Uterus (tissue), 3 donors: ENCODE measurements at regions not wholly inside any gene's neighbourhood (a gene's known extent, or its start where the extent isn't known, plus 50 kb on each side); places are given as distances from the start of the nearest gene placed in this dataset.
A peak's percentile ranks its signal among the peaks of the same experiment; 100 is the strongest.

ENCODE experiments used
- DNase-seq, 2 donors: peaks; one replicate each; pipeline ENCODE4 v3.0.0-alpha.2; 2019 to 2020
- H3K27ac ChIP-seq, 2 donors: fragments of 200-600 bp; sonication (generic); 1 replicate in 1 of 2; 2 replicates in 1 of 2; pipeline ENCODE4 v1.5.1; 2016 to 2018
- H3K27me3 ChIP-seq, 2 donors: fragments of 200-600 bp; sonication (generic); one replicate each; pipeline ENCODE4 v1.5.1; 2018 to 2019; ENCODE audit warnings: control low read depth in 1 of 2
- H3K36me3 ChIP-seq, 2 donors: fragments of 200-600 bp; sonication (generic); one replicate each; pipeline ENCODE4 v1.5.1; 2019; ENCODE audit warnings: control low read depth in 1 of 2
- H3K4me1 ChIP-seq, 2 donors: fragments of 200-600 bp; sonication (generic); one replicate each; pipeline ENCODE4 v1.5.1; 2018 to 2019; ENCODE audit warnings: control low read depth in 1 of 2
- H3K4me3 ChIP-seq, 2 donors: fragments of 200-600 bp; sonication (generic); 1 replicate in 1 of 2; 2 replicates in 1 of 2; pipeline ENCODE4 v1.5.1; 2018 to 2019; ENCODE audit warnings: mild to moderate bottlenecking in 1 of 2
- H3K9me3 ChIP-seq, 2 donors: fragments of 200-600 bp; sonication (generic); one replicate each; pipeline ENCODE4 v1.5.1; 2019; ENCODE audit warnings: control low read depth in 1 of 2
- CTCF ChIP-seq, 4 experiments: fragments of 200-600 bp in 2 of 4; fragments of 450-650 bp in 2 of 4; sonication (generic) in 2 of 4; IDR thresholded peaks; one replicate each; pipeline ENCODE4 v1.5.1; 2016 to 2019; ENCODE audit warnings: antibody characterized with exemption in 4 of 4, mild to moderate bottlenecking in 2 of 4, moderate library complexity in 1 of 4
- POLR2A ChIP-seq, 2 donors: fragments of 450-650 bp; IDR thresholded peaks; one replicate each; pipeline ENCODE4 v1.6.1; 2016; ENCODE audit warnings: antibody characterized with exemption in 2 of 2, mild to moderate bottlenecking in 1 of 2, moderate library complexity in 1 of 2
- intact Hi-C: fragments of 100-400 bp; cut with DNase I; formaldehyde crosslinking; loops from one replicate; pipeline ENCODE4 v1.15.1; 2023; ENCODE audit warnings: low total_unique reads
- donor health status: DM: yes; HTN: yes; CAD: no.

DNA sequence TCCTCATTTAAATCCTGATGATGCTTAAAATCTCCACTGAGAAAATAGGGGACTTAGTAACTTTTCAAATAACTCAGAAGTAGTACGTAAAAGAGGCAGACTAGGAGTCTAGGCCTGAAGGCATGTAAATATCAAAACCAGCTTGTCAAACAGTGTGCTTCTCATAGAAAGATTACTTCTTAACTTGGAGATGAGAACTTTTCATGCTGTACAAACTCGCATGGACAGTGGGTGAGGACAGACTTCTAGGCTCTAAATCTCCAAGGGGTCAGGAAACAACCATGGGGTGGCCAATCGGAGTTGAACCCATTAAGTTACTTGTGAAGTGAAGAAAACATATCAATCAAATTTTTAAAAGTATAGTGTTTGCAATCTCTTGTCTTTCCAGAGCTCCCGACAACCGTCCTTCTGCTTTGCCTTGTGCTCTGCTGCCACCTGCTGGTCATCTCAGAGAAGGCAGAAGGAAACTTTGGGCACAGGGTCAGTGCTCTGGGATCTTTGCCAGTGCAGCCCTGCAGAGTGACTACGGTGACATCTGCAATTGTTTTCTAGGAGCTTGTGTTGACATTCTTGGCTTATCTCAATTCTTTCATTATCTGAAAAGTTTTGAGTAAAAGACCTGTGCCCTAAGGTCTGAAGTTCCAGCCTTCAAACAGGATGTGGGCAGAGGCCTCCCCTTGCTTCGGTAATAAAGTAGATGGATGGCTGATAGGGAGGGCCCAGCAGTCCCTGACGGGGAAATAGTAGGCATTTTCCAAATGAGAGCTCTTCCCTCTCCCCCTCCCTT, 105.1 kb upstream of the PDE4B start:
- no peaks in the 10 kb centered on the region for H3K4me1 ChIP-seq
- H3K4me3 ChIP-seq = no peak overlapping the region
- H3K27ac ChIP-seq = peak overlapping the region; percentile 35 to 41
- H3K36me3 ChIP-seq = no peaks in the 10 kb centered on the region
- no peaks in the 10 kb centered on the region for H3K9me3 ChIP-seq
- intact Hi-C loops = no loop called here
- H3K27me3 ChIP-seq = no peaks in the 10 kb centered on the region
- DNase-seq = peak; percentile 84 to 85
- TF ChIP-seq POLR2A (IDR thresholded peaks at IDR 0.05) (no peak), CTCF (IDR thresholded peaks at IDR 0.05) (peak; percentile 92 to 94 (median 94))

DNA sequence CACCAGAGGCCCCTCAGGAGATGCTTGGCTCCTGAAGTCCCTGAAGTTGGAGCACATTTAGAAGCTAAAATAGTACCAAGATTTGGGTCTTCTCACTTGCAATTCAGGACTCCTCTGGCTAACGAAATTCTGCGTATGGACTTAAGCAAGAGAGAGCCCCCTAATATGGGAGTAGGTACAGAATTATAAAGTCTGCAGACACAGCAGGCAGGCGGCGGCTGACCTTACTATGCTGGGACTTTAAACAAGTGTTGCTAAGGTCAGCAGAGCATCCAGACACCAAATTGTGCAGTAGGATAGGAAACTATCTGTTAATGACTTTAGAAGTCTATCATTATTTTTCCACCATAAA, 104.5 kb upstream of the PDE4B start:
- no peaks in the 10 kb centered on the region for H3K9me3 ChIP-seq
- intact Hi-C loops = no loop called here
- H3K4me1 ChIP-seq = no peaks in the 10 kb centered on the region
- no peak for DNase-seq
- TF ChIP-seq CTCF (IDR thresholded peaks at IDR 0.05) (no peak), POLR2A (IDR thresholded peaks at IDR 0.05) (no peak)
- no peaks in the 10 kb centered on the region for H3K27me3 ChIP-seq
- no peaks in the 10 kb centered on the region for H3K36me3 ChIP-seq
- H3K27ac ChIP-seq = peak overlapping the region; percentile 35 to 41
- H3K4me3 ChIP-seq = no peak overlapping the region

DNA sequence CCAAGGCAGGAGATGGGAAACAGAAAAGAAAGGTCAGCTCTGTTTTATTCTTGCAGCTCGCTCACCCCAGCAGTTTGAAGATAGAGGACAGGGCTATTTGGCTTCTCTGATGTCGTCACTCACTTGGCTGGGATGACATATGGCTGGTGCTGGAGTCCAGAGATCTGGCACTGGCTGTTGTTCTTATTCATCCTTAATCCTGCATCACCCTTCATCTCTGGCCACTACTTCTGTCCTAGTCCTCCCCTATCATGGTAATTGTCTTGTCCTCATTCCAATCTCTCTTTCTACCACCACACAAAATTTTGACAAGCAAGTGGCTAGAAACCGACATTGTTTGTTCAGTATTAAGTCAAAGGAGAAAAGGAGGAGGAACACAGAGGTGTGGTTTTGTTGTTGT, 103.8 kb upstream of the PDE4B start:
- no peak for DNase-seq
- intact Hi-C loops = no loop called here
- no peak overlapping the region for H3K4me3 ChIP-seq
- no peaks in the 10 kb centered on the region for H3K9me3 ChIP-seq
- H3K36me3 ChIP-seq = no peaks in the 10 kb centered on the region
- H3K4me1 ChIP-seq = no peaks in the 10 kb centered on the region
- no peaks in the 10 kb centered on the region for H3K27me3 ChIP-seq
- no peak overlapping the region for H3K27ac ChIP-seq
- TF ChIP-seq POLR2A (IDR thresholded peaks at IDR 0.05) = no peak
- no peak for TF ChIP-seq CTCF (IDR thresholded peaks at IDR 0.05)

DNA sequence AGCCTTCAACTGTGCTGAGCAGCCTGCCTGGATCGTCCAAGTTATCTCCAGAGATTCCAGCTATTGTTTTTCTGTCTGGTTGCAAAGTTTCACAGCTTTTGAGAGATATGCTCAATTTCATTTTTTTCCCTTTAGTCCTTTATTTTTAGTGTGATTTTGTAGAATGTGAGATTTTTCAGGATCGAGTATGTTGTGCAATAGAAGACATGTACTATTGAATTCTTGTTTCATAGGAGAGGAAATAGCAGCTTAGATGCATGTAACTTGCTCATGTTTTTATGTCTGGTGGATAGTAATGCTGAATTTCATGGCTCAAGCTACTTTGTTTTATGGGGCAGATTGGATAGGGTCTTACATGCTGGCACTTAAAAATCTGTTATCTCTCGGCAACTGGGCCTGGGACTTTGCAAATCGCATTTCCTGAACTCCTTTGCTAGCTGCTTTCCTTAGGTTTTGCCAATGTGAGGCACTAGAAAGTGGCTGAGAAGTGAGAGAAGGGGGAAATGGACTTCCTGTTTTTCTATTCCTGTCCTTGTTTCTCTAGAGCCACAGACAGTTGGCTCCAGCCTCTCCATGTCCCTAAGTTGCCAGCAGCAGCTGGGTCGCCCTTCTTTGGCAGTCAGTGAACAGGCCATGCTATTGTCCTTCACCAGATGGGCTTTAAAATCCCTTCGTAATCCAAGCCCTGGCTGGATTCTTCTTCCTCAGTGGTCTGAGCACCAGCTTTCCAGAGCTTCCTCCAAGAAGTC, 101.4 kb upstream of the PDE4B start:
- no peak overlapping the region for H3K4me3 ChIP-seq
- H3K36me3 ChIP-seq = no peaks in the 10 kb centered on the region
- DNase-seq = no peak
- H3K9me3 ChIP-seq = no peaks in the 10 kb centered on the region
- no peak for TF ChIP-seq CTCF (IDR thresholded peaks at IDR 0.05)
- no peak for TF ChIP-seq POLR2A (IDR thresholded peaks at IDR 0.05)
- no peak overlapping the region for H3K27ac ChIP-seq
- intact Hi-C loops = no loop called here
- H3K27me3 ChIP-seq = no peaks in the 10 kb centered on the region
- H3K4me1 ChIP-seq = no peaks in the 10 kb centered on the region

DNA sequence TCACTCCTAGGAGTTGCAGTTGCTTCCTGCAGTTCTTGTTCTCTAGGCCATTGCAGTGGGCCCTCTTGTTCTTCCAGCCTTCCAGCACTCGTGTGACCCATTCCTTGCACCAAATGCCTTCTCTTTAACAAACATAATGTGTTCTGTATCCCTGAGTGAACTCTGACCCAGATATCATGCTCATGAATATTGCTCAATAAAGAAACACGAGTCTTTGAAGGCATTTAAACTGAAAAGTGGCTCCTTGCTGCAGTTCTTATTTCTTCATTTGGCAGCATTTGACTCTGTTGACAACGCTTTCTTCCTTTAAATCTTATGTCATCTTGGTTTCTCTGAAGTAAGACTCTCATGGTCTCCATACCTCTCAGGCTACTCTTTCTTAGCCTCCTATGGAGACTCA, 100.7 kb upstream of the PDE4B start:
- no peaks in the 10 kb centered on the region for H3K9me3 ChIP-seq
- intact Hi-C loops = no loop called here

More for the DNA sequence above, 100.7 kb upstream of the PDE4B start:
- Histone ChIP-seq H3K27ac (no peak overlapping the region), H3K27me3 (no peaks in the 10 kb centered on the region), H3K4me3 (no peak overlapping the region), H3K36me3 (no peaks in the 10 kb centered on the region), H3K4me1 (no peaks in the 10 kb centered on the region)
- no peak for TF ChIP-seq CTCF (IDR thresholded peaks at IDR 0.05)
- TF ChIP-seq POLR2A (IDR thresholded peaks at IDR 0.05) = no peak
- DNase-seq = no peak
